Loucy (cell line): ENCODE measurements at regions not wholly inside any gene's neighbourhood (a gene's known extent, or its start where the extent isn't known, plus 50 kb on each side); places are given as distances from the start of the nearest gene placed in this dataset.
"Not testable (repeated sequence)": the region's sequence is repeated elsewhere in the genome, so short reads cannot be mapped to it uniquely, and the experiment has no call there.

Experiments
- H2AFZ ChIP-seq: fragments of 200-600 bp; sonication (generic); 2 replicates; pipeline ENCODE4 v1.6.0; 2016; ENCODE audit warnings: antibody characterized with exemption, mild to moderate bottlenecking, low read length, moderate library complexity
- H3F3A ChIP-seq: fragments of 200-600 bp; 2 replicates; pipeline ENCODE4 v1.6.0; 2016; ENCODE audit warnings: antibody characterized with exemption, low read depth, mild to moderate bottlenecking
- H3K27me3 ChIP-seq: fragments of 200-600 bp; sonication (generic); 2 replicates; pipeline ENCODE4 v1.6.1; 2014; ENCODE audit warnings: low read length, mild to moderate bottlenecking; ENCODE audit not compliant: insufficient read depth, poor library complexity, severe bottlenecking
- H3K36me3 ChIP-seq: fragments of 200-600 bp; sonication (generic); 2 replicates; pipeline ENCODE4 v1.6.1; 2016; ENCODE audit warnings: low read length; ENCODE audit not compliant: insufficient read depth
- H3K4me1 ChIP-seq: fragments of 200-600 bp; sonication (generic); 2 replicates; pipeline ENCODE4 v1.5.1; 2014; ENCODE audit warnings: low read length, mild to moderate bottlenecking; ENCODE audit not compliant: insufficient read depth, poor library complexity, severe bottlenecking
- H3K4me2 ChIP-seq: fragments of 200-600 bp; sonication (generic); 2 replicates; pipeline ENCODE4 v1.6.0; 2014; ENCODE audit warnings: antibody characterized with exemption, low read length, low read depth, mild to moderate bottlenecking; ENCODE audit not compliant: poor library complexity, severe bottlenecking
- H3K4me3 ChIP-seq: fragments of 200-600 bp; sonication (generic); 2 replicates; pipeline ENCODE4 v1.5.1; 2014; ENCODE audit warnings: low read length, mild to moderate bottlenecking, mixed read lengths; ENCODE audit not compliant: poor library complexity, severe bottlenecking
- H3K79me2 ChIP-seq: fragments of 200-600 bp; sonication (generic); 2 replicates; pipeline ENCODE4 v1.6.1; 2014; ENCODE audit warnings: low read length; ENCODE audit not compliant: insufficient read depth
- H3K9ac ChIP-seq: fragments of 200-600 bp; sonication (generic); 2 replicates; pipeline ENCODE4 v1.6.0; 2014; ENCODE audit warnings: mild to moderate bottlenecking, low read depth, low read length, moderate library complexity; ENCODE audit not compliant: poor library complexity, severe bottlenecking
- H3K9me2 ChIP-seq: fragments of 200-600 bp; sonication (generic); replicated peaks from 2 replicates; pipeline ENCODE4 v1.6.1; 2016; ENCODE audit warnings: low read depth, low read length, mixed read lengths
- H3K9me3 ChIP-seq: fragments of 200-600 bp; sonication (generic); 2 replicates; pipeline ENCODE4 v1.6.1; 2014; ENCODE audit warnings: mild to moderate bottlenecking, antibody characterized with exemption, low read length, low read depth; ENCODE audit not compliant: insufficient read depth
- H4K20me1 ChIP-seq: fragments of 200-600 bp; sonication (generic); 2 replicates; pipeline ENCODE4 v1.6.0; 2014; ENCODE audit warnings: antibody characterized with exemption, low read length, mild to moderate bottlenecking; ENCODE audit not compliant: insufficient read depth, poor library complexity, severe bottlenecking
- CTCF ChIP-seq: fragments of 200-600 bp; sonication (generic); conservative IDR thresholded peaks from 2 replicates; pipeline ENCODE4 v1.5.1; 2014; ENCODE audit warnings: mild to moderate bottlenecking, antibody characterized with exemption, low read length
- EZH2phosphoT487 ChIP-seq: fragments of 200-600 bp; IDR thresholded peaks from 2 replicates; pipeline ENCODE4 v1.6.1; 2018; ENCODE audit warnings: antibody characterized with exemption, mild to moderate bottlenecking, moderate library complexity, borderline replicate concordance

DNA sequence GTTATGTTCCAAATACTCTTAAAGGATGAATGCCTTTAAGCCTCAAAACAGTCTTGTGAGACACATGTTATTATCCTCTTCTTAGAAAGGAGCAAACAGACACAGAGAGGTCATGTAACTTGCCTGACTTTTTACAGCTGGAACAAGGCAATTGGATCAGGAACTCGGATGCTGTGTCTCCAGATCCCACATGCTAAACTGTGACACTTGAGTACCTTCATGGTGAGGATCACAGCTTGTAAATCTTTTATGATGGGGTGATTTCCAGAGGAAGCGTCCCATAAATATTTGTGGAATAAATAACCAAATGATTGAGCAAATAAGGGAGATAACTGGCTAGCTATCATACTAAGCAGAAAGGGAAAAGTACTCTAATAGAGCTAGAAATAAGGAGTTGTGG lies 171.2 kb downstream of the C11orf91 start:
- Histone ChIP-seq H2AFZ (no peak overlapping the region), H3K36me3 (no peaks in the 10 kb centered on the region), H3F3A (no peaks in the 10 kb centered on the region), H3K27me3 (no peaks in the 10 kb centered on the region), H3K9me3 (no peaks in the 10 kb centered on the region), H3K79me2 (no peaks in the 10 kb centered on the region), H4K20me1 (no peaks in the 10 kb centered on the region), H3K9me2 (no peaks in the 10 kb centered on the region), H3K9ac (no peak overlapping the region), H3K4me1 (no peaks in the 10 kb centered on the region), H3K4me3 (no peak overlapping the region), H3K4me2 (no peak overlapping the region)
- TF ChIP-seq CTCF: no peak
- no peak for TF ChIP-seq EZH2phosphoT487

- H3K4me3 ChIP-seq, H3F3A ChIP-seq, H3K9me2 ChIP-seq, H2AFZ ChIP-seq, H3K9ac ChIP-seq, H3K4me2 ChIP-seq, H3K36me3 ChIP-seq, H3K9me3 ChIP-seq, H4K20me1 ChIP-seq, H3K79me2 ChIP-seq, H3K27me3 ChIP-seq, H3K4me1 ChIP-seq: not testable (repeated sequence)
Observed at GRCh38 chr11:33527738-33528137, 172.9 kb downstream of the C11orf91 start.

GRCh38 chr11:33525789-33526188 lies 174.8 kb downstream of the C11orf91 start:
- no peaks in the 10 kb centered on the region for H4K20me1 ChIP-seq
- no peaks in the 10 kb centered on the region for H3K9me3 ChIP-seq
- H3K4me2 ChIP-seq: no peak overlapping the region
- no peaks in the 10 kb centered on the region for H3K4me1 ChIP-seq
- H2AFZ ChIP-seq: no peak overlapping the region
- no peaks in the 10 kb centered on the region for H3K79me2 ChIP-seq
- H3F3A ChIP-seq: no peaks in the 10 kb centered on the region
- H3K9me2 ChIP-seq: no peaks in the 10 kb centered on the region
- TF ChIP-seq CTCF: no peak
- no peak for TF ChIP-seq EZH2phosphoT487
- H3K9ac ChIP-seq: no peak overlapping the region
- no peaks in the 10 kb centered on the region for H3K36me3 ChIP-seq
- H3K27me3 ChIP-seq: no peaks in the 10 kb centered on the region
- no peak overlapping the region for H3K4me3 ChIP-seq

- no peak overlapping the region for H2AFZ ChIP-seq
- no peaks in the 10 kb centered on the region for H3F3A ChIP-seq
- no peak overlapping the region for H3K4me3 ChIP-seq
- H4K20me1 ChIP-seq: no peaks in the 10 kb centered on the region
- H3K9me2 ChIP-seq: no peaks in the 10 kb centered on the region
- no peaks in the 10 kb centered on the region for H3K36me3 ChIP-seq
- no peak for TF ChIP-seq CTCF
- TF ChIP-seq EZH2phosphoT487: no peak
- no peaks in the 10 kb centered on the region for H3K4me1 ChIP-seq
- H3K79me2 ChIP-seq: no peaks in the 10 kb centered on the region
- H3K4me2 ChIP-seq: no peak overlapping the region
- no peak overlapping the region for H3K9ac ChIP-seq
- no peaks in the 10 kb centered on the region for H3K9me3 ChIP-seq
- H3K27me3 ChIP-seq: no peaks in the 10 kb centered on the region
Observed at GRCh38 chr11:33521384-33521783, 179.2 kb downstream of the C11orf91 start.
